DMS114 treated with DMSO at 0.1 percent for 48 hours (cell line): ENCODE measurements at regions not wholly inside any gene's neighbourhood (a gene's known extent, or its start where the extent isn't known, plus 50 kb on each side); places are given as distances from the start of the nearest gene placed in this dataset.
"Not testable (repeated sequence)": the region's sequence is repeated elsewhere in the genome, so short reads cannot be mapped to it uniquely, and the experiment has no call there.

Experiments used
- DNase-seq: peaks from one replicate; lab custom pipeline; 2025; ENCODE audit not compliant: unreplicated experiment; lab: John Stamatoyannopoulos, UW

- DNase-seq: no peak
These were observed 203.3 kb upstream of the LMCD1 start for GRCh38 chr3:8298021-8298954.

GRCh38 chr3:8301977-8302735, 199.5 kb upstream of the LMCD1 start:
- peak; percentile 54 for DNase-seq

- DNase-seq: no peak
These were observed 198.2 kb upstream of the LMCD1 start for GRCh38 chr3:8303466-8303865.

- DNase-seq: no peak
These were observed 196.3 kb upstream of the LMCD1 start for GRCh38 chr3:8305371-8305770.

GRCh38 chr3:8307545-8308110, 194.0 kb upstream of the LMCD1 start:
- DNase-seq: no peak

- DNase-seq: no peak
These were observed 190.3 kb upstream of the LMCD1 start for GRCh38 chr3:8311321-8311720.

GRCh38 chr3:8312685-8313084, 188.9 kb upstream of the LMCD1 start:
- no peak for DNase-seq

- no peak for DNase-seq
These were observed 187.9 kb upstream of the LMCD1 start for GRCh38 chr3:8313560-8314267.

- not testable (repeated sequence) for DNase-seq
These were observed 186.1 kb upstream of the LMCD1 start for GRCh38 chr3:8315526-8315925.

GRCh38 chr3:8317661-8318649, 183.7 kb upstream of the LMCD1 start:
- no peak for DNase-seq

GRCh38 chr3:8319935-8320634, 181.5 kb upstream of the LMCD1 start:
- no peak for DNase-seq

- DNase-seq: no peak
These were observed 180.7 kb upstream of the LMCD1 start for GRCh38 chr3:8320711-8321458.

- DNase-seq: no peak
These were observed 176.9 kb upstream of the LMCD1 start for GRCh38 chr3:8324747-8325146.

GRCh38 chr3:8325306-8325705, 176.3 kb upstream of the LMCD1 start:
- DNase-seq: no peak

GRCh38 chr3:8325833-8326232, 175.8 kb upstream of the LMCD1 start:
- DNase-seq: not testable (repeated sequence)

- no peak for DNase-seq
These were observed 173.9 kb upstream of the LMCD1 start for GRCh38 chr3:8327739-8328138.

GRCh38 chr3:8328967-8329366, 172.7 kb upstream of the LMCD1 start:
- no peak for DNase-seq

- DNase-seq: no peak
These were observed 172.0 kb upstream of the LMCD1 start for GRCh38 chr3:8329598-8329997.

GRCh38 chr3:8336456-8336855, 165.2 kb upstream of the LMCD1 start:
- DNase-seq: no peak
